GM19463 (cell line): ENCODE measurements at regions not wholly inside any gene's neighbourhood (a gene's known extent, or its start where the extent isn't known, plus 50 kb on each side); places are given as distances from the start of the nearest gene placed in this dataset.

Experiments used
- ATAC-seq: cut with Tn5 transposase; IDR thresholded peaks from one replicate; pipeline ENCODE4 v1.9.1; 2021; ENCODE audit warnings: mild to moderate bottlenecking, moderate library complexity; ENCODE audit not compliant: unreplicated experiment

GRCh38 chr21:16568244-16568643, 838.5 kb downstream of the USP25 start:
- no peak for ATAC-seq

GRCh38 chr21:16568661-16569060, 838.9 kb downstream of the USP25 start:
- ATAC-seq, result no peak

DNA sequence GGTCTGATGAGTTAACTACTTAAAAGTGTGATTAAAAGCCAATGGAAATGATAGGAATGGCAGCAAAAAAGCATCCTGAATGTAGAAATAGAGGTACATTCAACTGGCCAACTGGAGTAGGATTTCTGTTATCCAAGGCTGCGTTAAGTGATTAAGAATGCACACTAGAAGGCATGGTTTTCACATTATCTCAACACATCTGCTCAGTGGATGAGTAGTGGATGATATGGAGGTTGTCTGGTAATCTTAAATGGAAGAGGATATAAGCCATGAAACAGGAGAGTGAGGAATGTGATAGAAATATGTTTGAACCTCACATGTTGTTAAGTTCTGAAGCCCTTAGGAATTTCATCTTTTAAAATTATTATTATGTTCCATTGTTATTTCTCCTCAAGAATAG, 839.9 kb downstream of the USP25 start:
- ATAC-seq, result no peak

GRCh38 chr21:16570171-16570570, 840.4 kb downstream of the USP25 start:
- ATAC-seq, result no peak

DNA sequence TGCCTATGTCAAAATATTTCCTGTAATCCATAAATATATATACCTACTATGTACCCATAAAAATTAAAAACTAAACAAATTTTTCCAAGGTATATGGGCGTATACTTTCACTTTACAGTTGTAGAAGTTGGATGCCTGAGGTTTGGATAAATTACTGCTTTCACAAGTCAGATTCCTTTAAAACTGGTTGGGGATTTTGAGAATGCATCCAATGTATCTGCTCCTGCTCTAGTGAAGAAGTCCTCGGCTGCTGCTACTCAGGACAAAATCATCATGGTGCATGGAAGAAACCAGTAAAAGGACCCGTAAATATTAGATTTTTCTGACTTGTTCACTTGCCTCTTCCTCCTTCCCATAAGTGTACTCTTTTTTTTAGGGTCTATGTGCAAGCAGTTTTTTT, 841.1 kb downstream of the USP25 start:
- ATAC-seq, result no peak

- no peak for ATAC-seq
Measured at GRCh38 chr21:16571594-16571993, 841.8 kb downstream of the USP25 start.

GRCh38 chr21:16572032-16572431, 842.2 kb downstream of the USP25 start:
- ATAC-seq, result no peak

GRCh38 chr21:16573578-16573977, 843.8 kb downstream of the USP25 start:
- ATAC-seq, result no peak

DNA sequence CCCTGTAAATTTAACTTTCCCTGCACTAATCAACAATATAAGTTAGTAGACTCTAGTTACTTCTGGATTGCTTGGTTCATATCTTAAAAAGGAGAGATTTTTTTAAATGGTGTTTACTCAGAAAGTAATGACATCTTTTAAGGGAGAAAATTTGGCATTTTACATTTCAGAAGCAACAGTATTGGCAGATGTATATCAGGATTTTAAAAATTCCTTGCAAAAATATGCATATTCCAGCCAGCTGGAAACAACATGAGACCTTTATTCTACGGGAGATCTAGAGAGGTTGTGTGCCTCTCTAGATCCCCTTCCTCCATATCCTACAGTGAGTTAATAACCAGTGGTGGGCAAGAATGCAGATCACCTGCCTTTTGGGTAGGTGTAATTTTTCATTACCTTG, 848.2 kb downstream of the USP25 start:
- ATAC-seq, result no peak

DNA sequence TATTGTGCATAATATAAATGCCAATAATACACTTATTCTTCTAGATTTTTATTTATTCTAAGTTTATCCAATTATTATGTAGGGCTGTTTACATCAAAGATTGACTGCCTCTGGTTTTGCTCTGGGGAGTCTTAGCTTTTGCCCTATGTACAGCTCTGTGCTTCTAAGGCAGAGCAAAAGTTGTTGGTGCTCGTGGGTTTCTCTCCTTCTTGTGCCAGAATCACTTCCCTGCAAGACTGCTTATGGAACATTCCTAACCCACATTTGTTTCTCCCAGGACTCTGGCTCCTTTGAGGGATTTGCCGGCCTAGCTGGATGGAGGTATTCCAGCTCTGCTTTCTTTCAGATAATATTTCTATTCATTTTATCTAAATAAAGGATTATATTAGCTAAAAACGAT, 849.1 kb downstream of the USP25 start:
- ATAC-seq, result no peak

DNA sequence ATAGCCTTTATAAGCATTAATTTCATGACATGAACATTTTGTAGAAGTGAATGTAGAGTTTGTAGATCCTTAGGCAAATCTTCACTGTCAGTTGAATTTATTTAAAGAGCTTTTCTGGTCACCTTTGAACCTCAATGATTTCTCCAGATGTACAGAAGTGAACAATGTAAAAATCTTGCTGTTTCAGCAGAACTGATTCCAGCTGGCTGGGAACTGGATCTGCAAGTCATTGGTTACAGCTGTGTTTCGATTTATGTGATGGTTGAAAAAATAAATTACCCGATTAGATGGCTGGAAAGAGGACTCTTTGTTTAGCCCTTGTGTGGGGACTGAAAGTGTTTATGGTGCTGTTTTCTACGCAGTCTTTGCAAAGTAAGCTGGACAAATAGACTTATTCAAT, 849.8 kb downstream of the USP25 start:
- no peak for ATAC-seq

DNA sequence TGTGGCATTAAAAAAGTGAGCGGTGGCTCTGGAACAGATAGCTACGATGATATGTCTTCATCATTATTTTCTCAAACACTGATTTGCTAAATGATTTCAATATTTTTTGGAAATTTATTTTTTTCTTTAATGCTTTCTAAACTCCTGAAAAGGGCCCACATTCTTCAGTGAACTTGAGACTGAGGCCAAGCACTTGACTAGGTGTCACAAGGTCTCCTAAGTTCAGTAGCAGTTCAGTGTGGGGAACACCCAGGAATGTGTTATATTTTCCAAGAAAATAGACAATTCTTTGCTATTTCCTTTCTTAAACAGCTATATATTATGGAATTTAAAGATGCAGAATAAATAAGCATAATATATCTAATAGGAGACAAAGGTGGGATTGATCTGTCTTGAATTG, 850.9 kb downstream of the USP25 start:
- ATAC-seq, result no peak

- ATAC-seq, result no peak
Measured at GRCh38 chr21:16583556-16583955, 853.8 kb downstream of the USP25 start.

DNA sequence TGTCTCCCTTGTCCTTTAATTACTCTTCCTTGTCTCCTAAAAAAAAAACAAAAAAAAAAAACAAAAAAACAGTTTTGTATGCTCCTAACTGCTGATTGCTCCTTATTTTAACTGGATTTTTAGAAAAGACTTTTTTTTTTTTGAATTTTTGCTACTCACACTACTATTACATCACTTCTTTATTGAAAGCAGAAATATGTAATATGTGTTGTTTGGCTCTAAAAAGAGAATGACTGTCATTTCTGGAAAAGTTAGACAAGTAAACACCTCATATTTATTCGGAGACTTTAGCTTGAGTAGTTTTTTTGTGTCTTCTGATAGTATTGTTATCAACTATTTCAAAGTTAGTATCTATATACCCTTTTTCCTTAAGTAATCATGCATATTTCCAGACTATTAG, 855.0 kb downstream of the USP25 start:
- ATAC-seq, result no peak

DNA sequence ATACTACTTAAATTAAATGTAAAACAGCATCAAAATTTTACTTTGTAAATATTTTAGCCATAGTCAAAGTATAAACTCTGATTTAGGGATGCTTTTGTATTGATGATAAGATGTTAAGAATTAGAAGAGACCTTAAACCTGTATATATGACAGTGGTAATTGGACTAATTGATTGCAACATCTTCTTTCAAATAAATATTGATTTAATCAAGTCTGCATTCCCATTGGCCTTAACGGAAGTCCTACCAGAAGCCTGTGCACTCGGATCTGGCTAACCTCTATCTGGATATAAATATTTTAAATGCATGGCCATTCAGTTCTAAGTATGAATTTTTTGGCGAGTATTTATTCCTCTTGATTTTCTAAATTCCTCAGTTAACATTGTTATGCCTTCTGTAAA, 856.1 kb downstream of the USP25 start:
- no peak for ATAC-seq

DNA sequence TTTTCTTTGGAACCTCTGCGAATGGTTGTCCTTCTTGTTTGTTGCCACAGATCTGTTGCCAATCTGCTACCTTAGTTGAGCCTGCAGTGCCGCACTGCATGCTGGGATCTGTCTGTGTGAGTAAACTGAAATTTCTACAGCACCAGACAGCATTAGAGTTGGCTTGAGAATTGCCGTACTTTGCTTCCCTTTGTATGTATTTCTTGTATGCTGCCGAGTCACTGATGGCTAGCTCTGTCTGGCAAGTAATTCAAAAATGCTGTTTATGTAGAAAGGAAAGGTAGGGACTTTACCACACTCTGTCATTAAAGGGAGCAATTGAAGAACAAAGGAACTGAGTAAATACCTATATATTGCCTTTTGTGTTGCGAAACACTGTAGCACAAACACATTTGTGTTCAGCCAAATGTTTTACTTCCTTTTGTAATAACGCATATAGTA, 857.4 kb downstream of the USP25 start:
- ATAC-seq, result no peak

DNA sequence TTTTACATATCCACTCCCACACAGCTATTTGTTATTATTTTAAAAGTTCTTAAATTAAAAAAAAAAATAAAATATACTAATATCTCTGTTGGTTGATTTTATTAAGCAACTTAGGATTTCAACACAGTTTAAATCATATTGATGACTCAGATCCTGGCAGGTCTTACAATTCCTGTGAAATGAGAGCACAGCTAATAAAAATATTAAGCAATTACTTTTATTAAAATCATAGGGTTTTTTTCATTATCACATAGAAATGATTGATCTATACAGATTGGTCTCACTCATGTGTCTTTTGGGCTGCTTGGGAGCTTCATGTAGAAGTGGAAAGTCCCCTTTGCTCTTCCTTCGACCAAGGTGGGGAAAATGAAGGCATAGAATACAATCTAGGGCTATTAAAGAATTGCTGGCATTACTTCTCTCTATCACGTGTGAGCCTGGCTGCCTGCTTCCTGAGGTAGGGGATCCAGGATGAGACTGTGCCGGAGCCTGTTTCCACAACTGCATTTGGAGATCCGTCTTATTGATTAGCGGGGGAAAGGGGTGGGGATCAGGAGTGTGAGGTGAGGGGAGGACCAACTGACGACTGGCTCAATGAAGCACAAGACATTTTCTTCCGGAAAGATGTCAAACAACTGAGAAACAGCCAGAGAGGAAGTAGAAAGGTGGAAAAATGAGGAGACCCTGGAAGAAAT, 858.0 kb downstream of the USP25 start:
- no peak for ATAC-seq

GRCh38 chr21:16588433-16588860, 858.7 kb downstream of the USP25 start:
- no peak for ATAC-seq

GRCh38 chr21:16589006-16589898, 859.5 kb downstream of the USP25 start:
- ATAC-seq, result no peak

DNA sequence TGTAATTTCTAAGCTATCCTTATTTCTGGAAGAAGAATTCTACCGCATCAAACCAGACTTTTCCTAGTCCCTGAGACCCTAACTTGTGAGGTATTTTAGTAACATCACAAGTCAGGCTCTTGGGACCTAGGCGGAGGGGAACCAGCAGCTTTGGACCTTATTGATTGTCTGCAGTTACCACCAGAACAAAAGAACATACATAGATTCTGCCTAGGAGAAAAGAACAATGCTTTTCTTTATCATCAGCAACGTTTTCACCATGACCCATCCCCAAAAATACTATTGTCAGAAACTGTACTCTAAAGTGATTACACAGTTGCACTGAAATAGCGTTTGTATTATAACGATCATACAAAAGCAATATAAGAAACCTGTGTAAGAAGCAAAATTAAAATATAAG, 860.4 kb downstream of the USP25 start:
- ATAC-seq, result no peak

DNA sequence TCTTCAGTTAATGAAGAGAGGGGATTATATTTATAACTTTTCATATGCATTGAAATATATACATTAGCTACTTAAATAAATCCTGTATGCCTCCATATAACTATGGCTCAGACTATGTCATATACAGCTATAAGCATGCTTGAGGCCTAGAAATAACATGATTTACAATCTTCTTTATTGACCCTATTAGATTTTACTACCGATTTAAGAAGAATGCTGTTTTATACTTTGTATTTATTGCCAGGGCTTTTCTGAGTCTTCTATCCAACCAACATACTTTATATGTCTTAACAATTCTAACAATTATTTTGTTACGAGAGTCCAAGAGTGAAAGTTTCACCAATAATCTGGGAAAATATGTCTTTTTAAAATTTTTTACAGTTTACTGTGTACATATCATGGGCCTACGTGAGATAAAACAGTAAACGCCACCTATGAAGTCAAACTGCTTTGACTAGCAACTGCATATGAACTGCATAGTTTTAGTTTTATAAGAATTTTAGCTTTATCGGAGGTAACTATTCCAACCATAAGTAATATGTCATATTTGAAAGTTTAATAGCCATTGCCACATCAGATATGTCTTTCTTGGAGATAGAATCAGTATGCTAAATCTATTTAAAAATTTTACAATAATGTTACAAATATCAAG, 861.0 kb downstream of the USP25 start:
- no peak for ATAC-seq

DNA sequence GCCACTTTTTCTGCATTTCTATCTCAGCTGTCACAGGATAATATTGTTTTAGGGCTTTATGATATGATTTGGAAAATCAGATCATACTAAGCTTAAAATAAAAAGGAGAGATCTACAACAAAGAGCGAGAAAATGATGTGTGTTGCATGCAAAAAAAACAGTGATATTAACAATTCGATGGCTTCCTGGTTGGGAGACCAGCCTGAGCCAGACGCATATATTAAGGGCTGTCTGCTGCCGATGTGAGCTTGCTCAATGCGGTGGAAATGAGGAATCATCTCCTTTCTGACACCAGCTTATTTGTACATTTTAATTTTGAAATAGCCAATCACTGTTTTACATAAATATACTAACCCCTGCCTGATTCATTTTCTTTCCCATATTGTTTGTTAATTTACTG, 862.6 kb downstream of the USP25 start:
- ATAC-seq, result no peak
